ENCODE measurements at regions not wholly inside any gene's neighbourhood (a gene's known extent, or its start where the extent isn't known, plus 50 kb on each side); places are given as distances from the start of the nearest gene placed in this dataset.

- no peaks in the 10 kb centered on the region for H3K9me2 ChIP-seq (replicated peaks; ENCODE audit: control insufficient read depth, low read length)
- H3K4me2 ChIP-seq (ENCODE audit: low read length) = no peak overlapping the region
- H4K20me1 ChIP-seq (ENCODE audit: control insufficient read depth, insufficient read depth, low read depth, low read length) = no peaks in the 10 kb centered on the region
- TF ChIP-seq EZH2phosphoT487 (IDR thresholded peaks at IDR 0.05; ENCODE audit: borderline replicate concordance, low read length) = no peak
- TF ChIP-seq CTCF (IDR thresholded peaks at IDR 0.05; ENCODE audit: low read depth, low read length, poor library complexity, severe bottlenecking) = no peak
- H3K9me3 ChIP-seq (ENCODE audit: control insufficient read depth, insufficient read depth, low read length) = no peaks in the 10 kb centered on the region
- no peaks in the 10 kb centered on the region for H3K79me2 ChIP-seq (ENCODE audit: control insufficient read depth, low read length)
- no peaks in the 10 kb centered on the region for H3K36me3 ChIP-seq (ENCODE audit: control insufficient read depth, low read length)
- no peaks in the 10 kb centered on the region for H3F3A ChIP-seq (ENCODE audit: control insufficient read depth, insufficient read depth)
- peaks cover 12% of the 10 kb centered on the region; the same call in 1 of the 2 replicates for H3K27me3 ChIP-seq (ENCODE audit: control insufficient read depth, low read length)
- H3K27ac ChIP-seq (ENCODE audit: low read depth, low read length) = no peak overlapping the region
- H3K4me3 ChIP-seq (ENCODE audit: low read length) = no peak overlapping the region
- no peaks in the 10 kb centered on the region for H3K4me1 ChIP-seq (ENCODE audit: control insufficient read depth, low read length)
Measured at GRCh38 chr6:131387562-131388447, 185.2 kb upstream of the ARG1 start.

- TF ChIP-seq CTCF (IDR thresholded peaks at IDR 0.05; ENCODE audit: low read depth, low read length, poor library complexity, severe bottlenecking) (no peak), EZH2phosphoT487 (IDR thresholded peaks at IDR 0.05; ENCODE audit: borderline replicate concordance, low read length) (no peak)
- no peak overlapping the region for H3K27ac ChIP-seq (ENCODE audit: low read depth, low read length)
- no peaks in the 10 kb centered on the region for H3F3A ChIP-seq (ENCODE audit: control insufficient read depth, insufficient read depth)
- H3K4me3 ChIP-seq (ENCODE audit: low read length) = no peak overlapping the region
- H3K36me3 ChIP-seq (ENCODE audit: control insufficient read depth, low read length) = no peaks in the 10 kb centered on the region
- H3K4me1 ChIP-seq (ENCODE audit: control insufficient read depth, low read length) = no peaks in the 10 kb centered on the region
- no peak overlapping the region for H3K4me2 ChIP-seq (ENCODE audit: low read length)
- H3K9me3 ChIP-seq (ENCODE audit: control insufficient read depth, insufficient read depth, low read length) = no peaks in the 10 kb centered on the region
- no peaks in the 10 kb centered on the region for H3K79me2 ChIP-seq (ENCODE audit: control insufficient read depth, low read length)
- H3K27me3 ChIP-seq (ENCODE audit: control insufficient read depth, low read length) = peaks cover 12% of the 10 kb centered on the region; the same call in 1 of the 2 replicates
- H4K20me1 ChIP-seq (ENCODE audit: control insufficient read depth, insufficient read depth, low read depth, low read length) = no peaks in the 10 kb centered on the region
- no peaks in the 10 kb centered on the region for H3K9me2 ChIP-seq (replicated peaks; ENCODE audit: control insufficient read depth, low read length)
Measured at GRCh38 chr6:131390322-131390721, 182.7 kb upstream of the ARG1 start.

GRCh38 chr6:131391116-131391515 is 181.9 kb upstream of the ARG1 start:
- H3F3A ChIP-seq (ENCODE audit: control insufficient read depth, insufficient read depth) = no peaks in the 10 kb centered on the region
- no peaks in the 10 kb centered on the region for H4K20me1 ChIP-seq (ENCODE audit: control insufficient read depth, insufficient read depth, low read depth, low read length)
- no peaks in the 10 kb centered on the region for H3K4me1 ChIP-seq (ENCODE audit: control insufficient read depth, low read length)
- no peaks in the 10 kb centered on the region for H3K79me2 ChIP-seq (ENCODE audit: control insufficient read depth, low read length)
- TF ChIP-seq CTCF (IDR thresholded peaks at IDR 0.05; ENCODE audit: low read depth, low read length, poor library complexity, severe bottlenecking) (no peak), EZH2phosphoT487 (IDR thresholded peaks at IDR 0.05; ENCODE audit: borderline replicate concordance, low read length) (no peak)
- no peak overlapping the region for H3K4me3 ChIP-seq (ENCODE audit: low read length)
- no peaks in the 10 kb centered on the region for H3K36me3 ChIP-seq (ENCODE audit: control insufficient read depth, low read length)
- no peak overlapping the region for H3K4me2 ChIP-seq (ENCODE audit: low read length)
- H3K27ac ChIP-seq (ENCODE audit: low read depth, low read length) = no peak overlapping the region
- H3K9me2 ChIP-seq (replicated peaks; ENCODE audit: control insufficient read depth, low read length) = no peaks in the 10 kb centered on the region
- H3K27me3 ChIP-seq (ENCODE audit: control insufficient read depth, low read length) = peaks cover 12% of the 10 kb centered on the region; the same call in 1 of the 2 replicates
- no peaks in the 10 kb centered on the region for H3K9me3 ChIP-seq (ENCODE audit: control insufficient read depth, insufficient read depth, low read length)

Data from DOHH2 (cell line).